GM18517 (cell line): ENCODE measurements at regions not wholly inside any gene's neighbourhood (a gene's known extent, or its start where the extent isn't known, plus 50 kb on each side); places are given as distances from the start of the nearest gene placed in this dataset.

Experiments
- ATAC-seq: cut with Tn5 transposase; IDR thresholded peaks from one replicate; pipeline ENCODE4 v1.9.1; 2021; ENCODE audit warnings: mild to moderate bottlenecking, moderate library complexity; ENCODE audit not compliant: unreplicated experiment

DNA sequence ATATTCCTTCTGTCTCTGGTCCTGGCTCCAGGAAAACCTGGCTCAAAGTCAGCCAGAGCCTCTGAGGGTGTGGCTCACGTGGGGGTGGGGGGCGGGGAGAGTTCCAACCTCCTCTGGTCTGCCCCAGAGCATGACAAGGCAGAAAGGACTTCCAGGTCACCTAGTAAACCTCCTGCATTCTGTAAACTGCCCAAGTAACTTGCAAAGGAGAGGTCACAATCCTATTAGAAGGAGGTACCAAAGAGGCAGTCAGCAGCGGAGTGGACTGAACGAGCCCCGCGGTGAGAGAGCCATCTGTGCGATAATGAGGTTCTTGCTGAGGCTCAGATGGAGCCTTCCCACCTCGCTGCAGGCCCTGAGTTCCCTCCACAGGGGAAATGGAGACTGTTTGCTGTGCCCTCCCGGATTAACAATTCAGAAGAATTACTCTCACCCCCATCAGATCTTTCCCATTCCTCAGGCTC lies 58.9 kb upstream of the GATA6 start:
- no peak for ATAC-seq

DNA sequence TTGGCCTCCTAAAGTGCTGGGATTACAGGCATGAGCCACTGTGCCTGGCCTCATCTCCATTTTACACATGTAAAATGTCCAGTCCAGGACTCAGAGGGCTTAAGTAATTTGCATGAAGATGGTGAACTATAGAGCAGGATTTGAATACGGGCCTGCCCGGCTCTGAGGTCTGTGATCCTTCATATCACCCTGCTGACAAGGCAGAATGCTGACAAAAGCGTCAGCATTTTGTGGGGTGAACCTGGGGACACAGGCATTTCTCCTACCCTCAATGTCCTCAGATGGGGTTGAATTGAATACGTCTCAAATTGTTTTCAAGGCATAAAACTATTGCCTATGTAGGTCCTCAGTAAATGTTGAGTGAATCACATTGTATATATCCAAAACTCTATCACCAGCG lies 57.2 kb upstream of the GATA6 start:
- ATAC-seq: no peak

DNA sequence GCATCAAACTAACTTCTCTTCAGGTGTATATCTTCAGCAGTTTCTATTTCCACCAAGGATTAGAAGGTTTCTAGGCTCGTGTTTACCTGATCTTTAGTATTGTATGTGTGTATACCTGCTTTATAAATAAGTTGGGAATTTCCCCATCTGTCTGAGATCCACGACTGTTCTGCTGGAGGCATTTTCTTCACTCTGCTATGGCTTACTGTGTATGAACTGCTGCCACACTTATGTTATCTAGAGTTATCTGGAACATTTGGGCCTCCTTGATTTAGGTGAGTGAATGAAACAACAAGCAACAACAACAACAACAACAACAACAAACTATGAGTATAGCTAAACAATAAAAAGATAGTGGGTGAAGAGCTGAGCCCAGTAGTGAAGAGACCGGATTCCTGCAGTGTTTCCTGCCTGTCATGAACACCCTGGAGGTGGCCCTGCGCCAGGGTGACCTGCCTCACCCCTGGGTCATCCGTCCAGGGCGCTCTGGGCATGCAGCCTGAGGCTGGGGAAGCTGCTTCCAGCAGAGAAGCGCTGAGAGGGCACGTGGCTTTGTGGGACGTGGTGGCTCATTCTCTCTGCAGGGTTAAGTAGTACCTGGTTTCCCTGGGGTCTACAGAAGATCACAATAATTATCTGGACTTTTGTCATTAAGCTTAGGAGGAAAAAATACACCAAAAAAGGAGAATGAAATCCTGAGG lies 56.1 kb upstream of the GATA6 start:
- no peak for ATAC-seq

- ATAC-seq: no peak
These were observed 54.7 kb upstream of the GATA6 start for GRCh38 chr18:22114526-22115321.

- ATAC-seq: no peak
These were observed 53.8 kb upstream of the GATA6 start for GRCh38 chr18:22115573-22115972.
